ENCODE measurements at regions not wholly inside any gene's neighbourhood (a gene's known extent, or its start where the extent isn't known, plus 50 kb on each side); places are given as distances from the start of the nearest gene placed in this dataset.
A peak's percentile ranks its signal among the peaks of the same experiment; 100 is the strongest.
"Not testable (repeated sequence)": the region's sequence is repeated elsewhere in the genome, so short reads cannot be mapped to it uniquely, and the experiment has no call there.

GRCh38 chr12:114192549-114192948 lies 213.4 kb downstream of the TBX5 start:
- no peak for DNase-seq (ENCODE audit: low read depth)

- no peak for DNase-seq (ENCODE audit: low read depth)
Measured at GRCh38 chr12:114192013-114192412, 213.9 kb downstream of the TBX5 start.

- DNase-seq (ENCODE audit: low read depth), result no peak
Measured at GRCh38 chr12:114191581-114191980, 214.4 kb downstream of the TBX5 start.

GRCh38 chr12:114190971-114191370 lies 215.0 kb downstream of the TBX5 start:
- no peak for DNase-seq (ENCODE audit: low read depth)

GRCh38 chr12:114189266-114189665 lies 216.7 kb downstream of the TBX5 start:
- no peak for DNase-seq (ENCODE audit: low read depth)

GRCh38 chr12:114186241-114187002 lies 219.5 kb downstream of the TBX5 start:
- DNase-seq (ENCODE audit: low read depth), result no peak

GRCh38 chr12:114185036-114185435 lies 218.9 kb upstream of the RBM19 start:
- DNase-seq (ENCODE audit: low read depth), result no peak

GRCh38 chr12:114174326-114174725 lies 208.2 kb upstream of the RBM19 start:
- DNase-seq (ENCODE audit: low read depth), result no peak

GRCh38 chr12:114172135-114172534 lies 206.0 kb upstream of the RBM19 start:
- DNase-seq (ENCODE audit: low read depth), result no peak

- no peak for DNase-seq (ENCODE audit: low read depth)
Measured at GRCh38 chr12:114168061-114168460, 201.9 kb upstream of the RBM19 start.

GRCh38 chr12:114167431-114167830 lies 201.3 kb upstream of the RBM19 start:
- no peak for DNase-seq (ENCODE audit: low read depth)

- no peak for DNase-seq (ENCODE audit: low read depth)
Measured at GRCh38 chr12:114166362-114166761, 200.2 kb upstream of the RBM19 start.

- DNase-seq (ENCODE audit: low read depth), result no peak
Measured at GRCh38 chr12:114165921-114166320, 199.8 kb upstream of the RBM19 start.

- DNase-seq (ENCODE audit: low read depth), result no peak
Measured at GRCh38 chr12:114164351-114164750, 198.2 kb upstream of the RBM19 start.

- peak; percentile 4 for DNase-seq (ENCODE audit: low read depth)
Measured at GRCh38 chr12:114163771-114164170, 197.6 kb upstream of the RBM19 start.

- DNase-seq (ENCODE audit: low read depth), result no peak
Measured at GRCh38 chr12:114160445-114160844, 194.3 kb upstream of the RBM19 start.

- no peak for DNase-seq (ENCODE audit: low read depth)
Measured at GRCh38 chr12:114152890-114153289, 186.8 kb upstream of the RBM19 start.

- DNase-seq (ENCODE audit: low read depth), result no peak
Measured at GRCh38 chr12:114152066-114152465, 185.9 kb upstream of the RBM19 start.

- DNase-seq (ENCODE audit: low read depth), result not testable (repeated sequence)
Measured at GRCh38 chr12:114150584-114150983, 184.5 kb upstream of the RBM19 start.

- DNase-seq (ENCODE audit: low read depth), result no peak
Measured at GRCh38 chr12:114141921-114142564, 175.9 kb upstream of the RBM19 start.

- DNase-seq (ENCODE audit: low read depth), result no peak
Measured at GRCh38 chr12:114140576-114140975, 174.5 kb upstream of the RBM19 start.

- DNase-seq (ENCODE audit: low read depth), result no peak
Measured at GRCh38 chr12:114136631-114137030, 170.5 kb upstream of the RBM19 start.

- no peak for DNase-seq (ENCODE audit: low read depth)
Measured at GRCh38 chr12:114134922-114135321, 168.8 kb upstream of the RBM19 start.

GRCh38 chr12:114131824-114132223 lies 165.7 kb upstream of the RBM19 start:
- no peak for DNase-seq (ENCODE audit: low read depth)

Data from fibroblast of the conjunctiva (primary cell).